GM13977 (cell line): ENCODE measurements at regions not wholly inside any gene's neighbourhood (a gene's known extent, or its start where the extent isn't known, plus 50 kb on each side); places are given as distances from the start of the nearest gene placed in this dataset.
"Not testable (repeated sequence)": the region's sequence is repeated elsewhere in the genome, so short reads cannot be mapped to it uniquely, and the experiment has no call there.

Experiments
- DNase-seq: peaks from one replicate; pipeline ENCODE4 v3.0.0; 2012; ENCODE audit warnings: low spot score
- in situ Hi-C: fragments of 300-500 bp; cut with MboI; formaldehyde crosslinking; loops from one replicate; pipeline ENCODE4 v1.12.0; 2022; ENCODE audit warnings: low sequenced_read_pairs, low pct_unique_long_range_greater_than_20kb, mixed read lengths, inconsistent platforms; ENCODE audit not compliant: unreplicated experiment
- TF ChIP-seq, protein P1 (sequence below): IDR thresholded peaks from 2 replicates; pipeline ENCODE4 v1.5.1; 2012; ENCODE audit warnings: mild to moderate bottlenecking, control low read depth; ENCODE audit not compliant: insufficient read depth; ENCODE audit errors: extremely low read depth, missing control alignments

GRCh38 chr4:177494791-177495190 is 52.6 kb upstream of the AGA start:
- no peak for DNase-seq
- TF ChIP-seq, protein P1, sequence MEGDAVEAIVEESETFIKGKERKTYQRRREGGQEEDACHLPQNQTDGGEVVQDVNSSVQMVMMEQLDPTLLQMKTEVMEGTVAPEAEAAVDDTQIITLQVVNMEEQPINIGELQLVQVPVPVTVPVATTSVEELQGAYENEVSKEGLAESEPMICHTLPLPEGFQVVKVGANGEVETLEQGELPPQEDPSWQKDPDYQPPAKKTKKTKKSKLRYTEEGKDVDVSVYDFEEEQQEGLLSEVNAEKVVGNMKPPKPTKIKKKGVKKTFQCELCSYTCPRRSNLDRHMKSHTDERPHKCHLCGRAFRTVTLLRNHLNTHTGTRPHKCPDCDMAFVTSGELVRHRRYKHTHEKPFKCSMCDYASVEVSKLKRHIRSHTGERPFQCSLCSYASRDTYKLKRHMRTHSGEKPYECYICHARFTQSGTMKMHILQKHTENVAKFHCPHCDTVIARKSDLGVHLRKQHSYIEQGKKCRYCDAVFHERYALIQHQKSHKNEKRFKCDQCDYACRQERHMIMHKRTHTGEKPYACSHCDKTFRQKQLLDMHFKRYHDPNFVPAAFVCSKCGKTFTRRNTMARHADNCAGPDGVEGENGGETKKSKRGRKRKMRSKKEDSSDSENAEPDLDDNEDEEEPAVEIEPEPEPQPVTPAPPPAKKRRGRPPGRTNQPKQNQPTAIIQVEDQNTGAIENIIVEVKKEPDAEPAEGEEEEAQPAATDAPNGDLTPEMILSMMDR = no peak
- in situ Hi-C loops = no loop called here

- in situ Hi-C loops, DNase-seq: not testable (repeated sequence)
Observed at GRCh38 chr4:177495626-177496025, 53.4 kb upstream of the AGA start.

DNA sequence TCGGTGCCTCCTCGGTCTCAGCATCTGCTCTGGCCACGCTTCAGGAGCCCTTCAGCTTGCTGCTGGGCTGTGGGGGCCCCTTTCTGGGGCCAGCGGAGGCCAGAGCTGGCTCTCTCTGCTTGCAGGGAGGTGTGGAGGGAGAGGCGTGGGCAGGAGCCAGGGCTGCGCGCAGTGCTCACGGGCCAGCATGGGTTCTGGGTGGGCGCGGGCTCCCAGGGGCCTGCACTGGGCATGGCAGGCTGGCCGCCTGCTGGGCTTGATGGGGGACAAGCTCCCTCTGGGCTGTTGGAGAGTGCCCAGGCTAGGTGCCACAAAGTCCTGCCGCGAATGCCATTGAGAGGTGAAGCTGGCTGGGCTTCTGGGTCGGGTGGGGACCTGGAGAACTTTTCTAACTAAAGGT is 57.3 kb upstream of the AGA start:
- TF ChIP-seq, protein P1 = no peak
- in situ Hi-C loops = no loop called here
- DNase-seq = no peak

GRCh38 chr4:177505171-177505615 is 63.0 kb upstream of the AGA start:
- no peak for DNase-seq
- TF ChIP-seq, protein P1 = no peak
- in situ Hi-C loops = no loop called here

DNA sequence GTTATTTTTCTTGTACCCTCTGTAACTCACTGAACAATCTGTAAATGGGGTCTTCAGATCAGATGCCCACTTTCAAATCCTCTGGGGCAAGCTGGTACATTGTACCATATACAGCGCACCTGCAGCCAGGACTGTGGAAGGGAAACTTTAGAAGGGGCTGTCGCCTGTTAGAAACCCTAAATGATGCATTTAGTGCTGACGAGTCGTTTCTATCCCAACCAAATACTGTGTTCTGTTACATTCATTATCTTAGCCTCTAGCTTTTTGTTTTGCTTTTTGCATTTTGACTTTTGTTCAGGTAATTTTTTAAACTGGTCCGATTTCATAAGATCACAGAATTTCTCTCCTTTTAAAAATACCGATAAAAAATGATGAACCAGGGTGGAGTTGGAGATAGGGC is 66.4 kb upstream of the AGA start:
- in situ Hi-C loops = no loop called here
- TF ChIP-seq, protein P1 = no peak

DNA sequence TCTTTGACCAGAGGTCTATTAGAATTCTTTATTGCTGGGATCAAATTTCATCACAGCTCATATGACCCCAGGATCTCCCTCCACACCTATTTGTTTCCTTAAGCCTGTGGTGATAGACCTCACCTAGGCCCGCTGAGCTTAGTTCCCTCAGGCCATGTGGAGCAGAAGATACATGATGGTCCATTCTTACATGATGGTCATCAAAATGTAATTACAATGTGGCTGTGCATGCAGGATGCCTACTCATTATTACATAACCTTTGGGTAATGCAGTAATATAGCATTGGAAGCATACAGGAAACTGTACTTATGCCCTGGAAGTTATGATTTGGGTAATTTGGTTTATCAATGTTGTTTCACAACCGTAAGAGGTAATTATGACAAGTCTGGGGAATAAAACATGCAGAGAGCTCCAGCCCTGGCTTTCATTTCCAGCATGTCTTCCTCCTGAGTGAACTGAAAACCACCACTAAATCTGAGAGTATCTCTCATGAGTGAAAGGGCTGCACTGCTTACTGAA is 67.0 kb upstream of the AGA start:
- no peak for DNase-seq
- TF ChIP-seq, protein P1 = no peak
- in situ Hi-C loops = no loop called here

More for the DNA sequence above, 66.4 kb upstream of the AGA start:
- DNase-seq = no peak

- DNase-seq = no peak
Observed at GRCh38 chr4:177511611-177512010, 69.4 kb upstream of the AGA start.

More at GRCh38 chr4:177511611-177512010, 69.4 kb upstream of the AGA start:
- in situ Hi-C loops = no loop called here
- TF ChIP-seq, protein P1 = no peak
